COLO668 (cell line): ENCODE measurements at regions not wholly inside any gene's neighbourhood (a gene's known extent, or its start where the extent isn't known, plus 50 kb on each side); places are given as distances from the start of the nearest gene placed in this dataset.
"Not testable (repeated sequence)": the region's sequence is repeated elsewhere in the genome, so short reads cannot be mapped to it uniquely, and the experiment has no call there.

Experiments
- DNase-seq: peaks from one replicate; lab custom pipeline; 2025; ENCODE audit not compliant: unreplicated experiment; lab: John Stamatoyannopoulos, UW

DNA sequence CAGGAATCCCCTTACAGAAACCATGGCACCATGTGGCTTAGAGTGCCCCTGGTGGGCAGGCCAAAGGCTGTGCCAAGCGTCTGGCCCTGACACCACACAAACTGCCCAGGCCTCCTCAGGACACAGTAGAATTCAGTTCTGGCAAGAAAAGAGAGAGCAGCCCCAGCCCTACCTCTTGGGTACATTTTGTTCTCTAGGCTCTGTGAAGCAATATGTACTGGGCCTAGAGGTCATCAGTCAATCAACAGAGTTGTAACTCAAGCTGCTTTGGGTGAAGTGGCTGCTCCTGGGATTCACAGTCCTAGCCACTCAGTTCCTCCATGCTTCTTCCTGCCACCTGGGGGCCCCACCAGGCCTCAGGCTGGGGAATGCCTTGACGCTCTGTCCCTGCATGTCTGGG lies 158.1 kb upstream of the MAMLD1 start:
- DNase-seq, result no peak

DNA sequence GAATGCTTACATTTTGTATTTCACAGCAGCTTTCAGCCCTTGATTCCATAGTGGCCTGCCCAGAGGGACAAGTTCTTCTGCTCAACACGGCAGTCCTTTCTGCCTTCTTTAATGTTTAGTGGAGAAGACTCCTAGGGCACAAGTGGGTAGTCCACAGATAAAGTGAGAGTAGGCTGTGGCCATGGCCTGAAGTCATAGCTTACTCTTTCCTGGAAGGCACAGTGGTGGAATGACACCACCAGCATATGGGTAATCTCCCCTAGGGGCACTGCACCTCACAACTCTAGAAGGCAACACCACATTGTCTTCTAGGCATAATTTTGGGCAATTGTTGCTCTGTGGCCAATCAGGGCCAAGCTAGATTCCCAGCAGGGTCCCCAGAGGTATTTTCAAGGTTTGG lies 155.4 kb upstream of the MAMLD1 start:
- no peak for DNase-seq

DNA sequence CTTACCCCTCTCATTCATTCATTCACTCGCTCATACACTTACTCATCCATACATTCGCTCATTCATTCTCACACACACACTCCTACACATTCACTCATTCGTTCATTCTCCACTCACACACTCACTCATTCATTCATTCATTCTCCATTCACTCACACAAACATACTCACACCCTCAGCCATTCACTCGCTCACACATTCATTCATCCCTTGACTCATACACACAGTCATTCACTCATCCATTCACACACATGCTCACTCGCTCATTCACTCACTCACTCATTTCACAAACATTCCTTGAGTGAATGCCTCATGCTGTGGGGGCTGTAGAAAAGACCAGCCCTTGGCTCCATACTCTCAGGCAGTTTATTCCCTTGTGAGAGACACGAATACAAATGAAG lies 151.1 kb upstream of the MAMLD1 start:
- DNase-seq, result no peak

GRCh38 chrX:150212672-150213480 lies 150.2 kb upstream of the MAMLD1 start:
- DNase-seq, result no peak

- no peak for DNase-seq
Measured at GRCh38 chrX:150213481-150214030, 149.6 kb upstream of the MAMLD1 start.

DNA sequence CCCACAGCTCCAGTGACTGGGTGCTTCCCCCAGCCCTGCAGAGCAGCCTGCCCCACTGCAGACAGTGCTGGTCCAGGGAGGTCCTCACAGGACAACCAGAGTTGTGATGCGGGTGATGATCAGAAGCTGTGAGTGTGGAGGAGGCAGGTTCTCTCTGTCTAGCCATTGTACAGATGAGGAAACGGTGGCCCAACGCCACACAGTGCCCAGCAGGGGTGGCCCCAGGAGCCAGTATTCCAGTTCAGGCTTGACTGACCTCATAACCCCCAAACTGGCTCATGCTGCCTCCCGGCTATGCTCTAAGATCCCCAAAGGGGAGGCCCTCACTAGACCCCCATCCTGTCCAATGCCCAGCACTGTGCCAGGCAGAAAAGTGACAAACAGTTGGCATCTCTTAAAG lies 147.1 kb upstream of the MAMLD1 start:
- DNase-seq, result not testable (repeated sequence)

GRCh38 chrX:150216716-150217115 lies 146.4 kb upstream of the MAMLD1 start:
- no peak for DNase-seq

GRCh38 chrX:150217609-150218008 lies 145.5 kb upstream of the MAMLD1 start:
- DNase-seq, result no peak

DNA sequence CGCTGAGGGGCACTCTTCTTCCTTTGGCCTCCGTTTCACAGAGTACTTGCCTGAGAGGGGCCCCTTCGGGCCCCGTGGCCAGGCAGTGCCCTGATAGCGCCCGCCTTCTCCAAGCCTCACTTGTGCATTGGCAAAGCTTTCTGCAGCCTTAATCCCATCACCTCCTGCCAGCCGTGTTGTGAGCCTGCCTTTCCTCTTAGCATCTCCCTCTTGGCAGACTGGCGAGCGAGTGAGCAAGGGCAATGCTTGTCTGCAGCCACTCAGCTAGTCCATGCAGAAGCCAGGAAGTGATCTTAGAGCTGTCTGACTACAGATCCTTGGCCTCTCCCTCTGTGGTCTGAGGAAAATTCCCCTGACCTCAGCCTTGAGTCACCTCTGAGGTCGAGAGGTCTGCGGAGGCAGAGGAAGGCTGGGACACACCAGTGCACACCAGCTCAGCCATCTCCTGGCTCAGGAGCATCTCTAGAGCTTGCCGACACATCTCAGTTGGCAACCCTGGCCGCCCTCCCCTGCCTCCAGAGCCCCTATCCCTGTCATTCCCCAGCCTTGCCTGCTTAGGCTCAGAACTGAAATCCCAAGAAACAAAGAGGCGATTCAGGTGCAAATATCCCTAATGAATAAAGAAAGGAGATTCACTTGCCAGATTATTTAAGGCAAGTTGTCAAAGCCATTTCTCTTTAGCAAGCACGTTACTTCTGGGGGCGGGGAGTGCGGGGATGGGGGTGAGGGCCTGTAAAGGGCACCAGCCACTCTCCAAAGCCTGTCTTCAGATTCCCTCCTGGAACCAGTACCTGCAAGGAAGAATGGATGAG lies 143.5 kb upstream of the MAMLD1 start:
- DNase-seq, result no peak

- DNase-seq, result no peak
Measured at GRCh38 chrX:150223176-150224015, 139.7 kb upstream of the MAMLD1 start.

GRCh38 chrX:150224676-150225075 lies 138.4 kb upstream of the MAMLD1 start:
- DNase-seq, result no peak

GRCh38 chrX:150225266-150225665 lies 137.9 kb upstream of the MAMLD1 start:
- DNase-seq, result no peak

DNA sequence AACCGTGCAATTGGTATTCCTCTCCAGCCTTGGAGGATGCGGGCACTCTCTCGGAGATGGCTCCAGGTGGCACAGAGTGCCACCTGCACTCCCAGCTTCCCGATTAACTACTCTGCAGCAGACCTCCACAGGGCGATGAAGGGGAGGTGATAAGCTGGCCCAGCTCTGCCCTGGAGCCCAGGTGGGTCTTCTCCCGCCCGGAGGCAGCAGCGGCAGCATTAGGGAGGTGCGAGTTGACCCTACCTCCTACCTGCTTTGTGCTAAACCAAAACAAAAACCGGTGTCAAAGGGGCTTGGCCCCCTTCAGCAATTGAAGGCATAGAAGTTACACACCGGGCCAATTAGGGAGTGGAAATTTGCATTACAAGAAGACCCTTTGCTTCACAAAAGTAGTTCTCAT lies 137.4 kb upstream of the MAMLD1 start:
- DNase-seq, result no peak

DNA sequence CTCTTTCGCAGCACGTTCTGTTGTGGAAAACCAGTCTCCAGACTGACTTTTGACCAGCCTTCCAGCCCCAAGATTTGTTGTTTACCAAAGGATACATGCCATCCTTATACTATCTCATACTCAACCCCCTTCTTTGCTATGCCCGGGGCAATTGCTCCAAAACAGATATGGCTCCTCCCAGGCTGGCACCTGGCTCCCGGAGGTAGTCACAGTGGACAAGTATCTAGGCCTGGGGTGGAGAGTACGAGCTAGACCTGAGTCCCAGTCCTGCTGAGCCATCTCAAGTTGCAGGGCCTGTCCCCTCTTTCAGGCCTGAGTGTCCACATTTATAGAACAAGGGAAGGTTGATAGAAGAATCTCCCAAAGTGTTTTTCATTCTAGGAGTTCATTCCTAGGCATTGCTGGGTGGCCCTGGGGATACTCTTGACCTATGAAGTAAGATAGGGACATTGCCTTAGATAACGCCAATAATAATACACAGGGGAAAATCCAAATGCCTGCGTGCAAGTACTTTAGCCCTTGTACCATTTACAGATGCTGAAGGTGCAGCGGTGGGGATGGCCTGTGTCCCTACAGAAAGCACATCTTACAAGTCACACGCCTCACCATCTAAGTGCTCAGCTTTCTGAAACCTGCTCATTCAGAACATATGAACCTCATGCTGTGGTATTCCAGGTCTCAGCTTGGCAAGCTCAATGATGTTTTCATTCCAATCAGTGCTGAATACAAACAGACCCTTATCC lies 136.7 kb upstream of the MAMLD1 start:
- DNase-seq, result no peak

- DNase-seq, result no peak
Measured at GRCh38 chrX:150227321-150227860, 135.7 kb upstream of the MAMLD1 start.

DNA sequence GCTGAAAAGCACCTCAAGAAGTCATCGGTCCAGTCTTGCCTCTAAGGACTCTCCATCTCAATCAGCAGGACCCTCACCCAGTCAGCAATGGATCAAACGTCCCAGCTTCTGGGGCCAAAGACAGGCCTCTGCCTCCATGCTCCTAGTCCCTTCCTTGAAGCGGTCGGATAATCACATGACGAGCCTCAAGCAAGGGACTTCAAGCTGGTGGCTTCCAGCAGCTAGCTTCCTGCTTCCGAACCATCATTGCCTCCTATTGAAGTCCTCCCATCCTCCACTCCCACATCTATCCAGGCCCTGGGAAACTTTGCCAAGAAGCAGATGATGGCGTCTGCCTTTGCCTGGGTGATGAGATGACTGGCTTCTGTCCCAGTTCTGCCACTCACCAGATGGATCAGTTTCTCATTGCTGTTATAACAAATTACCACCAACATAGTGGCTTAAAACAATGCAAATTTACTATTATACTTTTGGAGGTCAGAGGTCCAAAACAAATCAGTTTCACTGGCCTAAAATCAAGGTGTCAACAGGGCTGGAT lies 135.2 kb upstream of the MAMLD1 start:
- DNase-seq, result no peak

GRCh38 chrX:150228431-150228830 lies 134.7 kb upstream of the MAMLD1 start:
- no peak for DNase-seq

GRCh38 chrX:150229030-150229429 lies 134.1 kb upstream of the MAMLD1 start:
- DNase-seq, result no peak

- no peak for DNase-seq
Measured at GRCh38 chrX:150229481-150229880, 133.6 kb upstream of the MAMLD1 start.

GRCh38 chrX:150230952-150231351 lies 132.2 kb upstream of the MAMLD1 start:
- DNase-seq, result not testable (repeated sequence)
